ENCODE measurements at regions not wholly inside any gene's neighbourhood (a gene's known extent, or its start where the extent isn't known, plus 50 kb on each side); places are given as distances from the start of the nearest gene placed in this dataset.

DNA sequence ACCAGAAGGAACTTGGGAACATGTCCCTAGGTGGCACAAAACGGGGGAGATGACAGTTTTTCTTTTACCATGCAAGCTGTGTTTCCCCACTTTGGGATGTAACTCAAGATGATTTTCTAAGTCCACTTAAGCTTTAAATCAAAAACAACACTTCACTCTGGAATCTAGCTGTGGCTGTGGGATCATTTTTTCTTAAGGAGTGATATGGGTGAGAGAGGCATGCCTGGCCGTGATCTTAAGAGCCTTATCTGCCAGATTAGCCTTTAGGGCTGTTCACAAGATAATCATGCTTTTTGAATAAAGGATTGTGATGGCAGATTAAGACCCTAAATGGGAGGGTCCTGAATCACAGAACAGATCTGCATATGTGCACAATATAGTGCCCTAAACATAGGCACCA, 384.8 kb upstream of the SEMA6D start:
- TF ChIP-seq CBX3 (IDR thresholded peaks at IDR 0.05; ENCODE audit: low read depth) (no peak), POLR2AphosphoS5 (IDR thresholded peaks at IDR 0.05; ENCODE audit: low read depth, low read length) (no peak), SP1 (IDR thresholded peaks at IDR 0.05; ENCODE audit: low read depth) (no peak), EZH2phosphoT487 (IDR thresholded peaks at IDR 0.05; ENCODE audit: borderline replicate concordance) (no peak), EGR1 (IDR thresholded peaks at IDR 0.05; ENCODE audit: low read depth) (no peak)
- TF ChIP-seq, protein P1, sequence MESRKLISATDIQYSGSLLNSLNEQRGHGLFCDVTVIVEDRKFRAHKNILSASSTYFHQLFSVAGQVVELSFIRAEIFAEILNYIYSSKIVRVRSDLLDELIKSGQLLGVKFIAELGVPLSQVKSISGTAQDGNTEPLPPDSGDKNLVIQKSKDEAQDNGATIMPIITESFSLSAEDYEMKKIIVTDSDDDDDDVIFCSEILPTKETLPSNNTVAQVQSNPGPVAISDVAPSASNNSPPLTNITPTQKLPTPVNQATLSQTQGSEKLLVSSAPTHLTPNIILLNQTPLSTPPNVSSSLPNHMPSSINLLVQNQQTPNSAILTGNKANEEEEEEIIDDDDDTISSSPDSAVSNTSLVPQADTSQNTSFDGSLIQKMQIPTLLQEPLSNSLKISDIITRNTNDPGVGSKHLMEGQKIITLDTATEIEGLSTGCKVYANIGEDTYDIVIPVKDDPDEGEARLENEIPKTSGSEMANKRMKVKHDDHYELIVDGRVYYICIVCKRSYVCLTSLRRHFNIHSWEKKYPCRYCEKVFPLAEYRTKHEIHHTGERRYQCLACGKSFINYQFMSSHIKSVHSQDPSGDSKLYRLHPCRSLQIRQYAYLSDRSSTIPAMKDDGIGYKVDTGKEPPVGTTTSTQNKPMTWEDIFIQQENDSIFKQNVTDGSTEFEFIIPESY (IDR thresholded peaks at IDR 0.05; ENCODE audit: extremely low read depth, insufficient replicate concordance, low read length), result no peak
- DNase-seq (ENCODE audit: low read depth, low spot score) (no peak), ATAC-seq (no peak)
- H3K4me3 ChIP-seq (replicated peaks in 1 of 2; ENCODE audit: low read depth in 1 of 2, low read length in 2 of 2), result no peak overlapping the region
- ChIA-PET POLR2A (no interaction called here), RAD21 (ENCODE audit: low non-redundant PET in 1 of 2, low total read pairs in 2 of 2, uncharacterized antibody in 2 of 2, unreplicated experiment in 2 of 2) (no interaction called here), CTCF (no interaction called here)
- H3K9ac ChIP-seq (ENCODE audit: low read length), result no peak overlapping the region
- no peaks in the 10 kb centered on the region for H3K36me3 ChIP-seq (ENCODE audit: control insufficient read depth in 1 of 2, insufficient read depth in 2 of 2, low read length in 2 of 2)
- H4K20me1 ChIP-seq (ENCODE audit: insufficient read depth), result no peaks in the 10 kb centered on the region
- no TSS peak for BruUV-seq (replicated peaks)
- H3K27ac ChIP-seq (ENCODE audit: low read depth, low read length), result no peak overlapping the region
- H3K9me3 ChIP-seq (ENCODE audit: control insufficient read depth in 1 of 2, insufficient read depth in 1 of 2, low read depth in 1 of 2, low read length in 2 of 2), result peaks cover 10 to 61% of the 10 kb centered on the region in 2 experiments; a peak in 2 of 4 replicates
- intact Hi-C loops (cut with micrococcal nuclease), result no loop called here
- H3K4me2 ChIP-seq (ENCODE audit: low read length), result no peak overlapping the region
- no peaks in the 10 kb centered on the region for H3K9me2 ChIP-seq (ENCODE audit: insufficient read depth)
- H3K4me1 ChIP-seq (ENCODE audit: control insufficient read depth in 1 of 2, insufficient read depth in 2 of 2, low read length in 2 of 2), result no peaks in the 10 kb centered on the region
- H3K79me2 ChIP-seq (ENCODE audit: insufficient read depth, low read length), result no peaks in the 10 kb centered on the region
- H2AFZ ChIP-seq (ENCODE audit: low read depth, low read length, poor library complexity, severe bottlenecking), result no peak overlapping the region
- no peaks in the 10 kb centered on the region for H3K27me3 ChIP-seq (ENCODE audit: insufficient read depth, low read length)

DNA sequence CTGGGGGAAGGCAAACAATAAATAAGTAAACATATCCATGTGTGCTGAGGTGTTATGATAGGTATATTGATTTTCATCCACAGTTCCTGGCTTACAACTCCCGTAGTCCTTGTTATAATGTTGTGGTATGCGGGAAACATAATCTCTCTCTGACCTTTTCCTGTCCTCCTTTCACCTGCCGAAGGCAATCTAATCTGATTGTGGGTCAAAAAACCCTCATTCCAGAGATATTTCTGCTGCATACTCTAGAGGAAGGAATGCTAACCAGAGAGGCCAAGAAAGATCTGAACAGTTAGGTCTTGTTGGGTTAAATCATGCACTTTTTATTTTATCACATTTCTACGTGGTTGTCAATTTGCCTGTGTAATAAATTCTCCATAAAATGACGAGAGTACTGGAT, 383.6 kb upstream of the SEMA6D start:
- Histone ChIP-seq H2AFZ (ENCODE audit: low read depth, low read length, poor library complexity, severe bottlenecking) (no peak overlapping the region), H3K79me2 (ENCODE audit: insufficient read depth, low read length) (no peaks in the 10 kb centered on the region), H3K4me1 (ENCODE audit: control insufficient read depth in 1 of 2, insufficient read depth in 2 of 2, low read length in 2 of 2) (no peaks in the 10 kb centered on the region), H3K27ac (ENCODE audit: low read depth, low read length) (no peak overlapping the region), H3K27me3 (ENCODE audit: insufficient read depth, low read length) (no peaks in the 10 kb centered on the region), H3K9ac (ENCODE audit: low read length) (no peak overlapping the region), H3K9me2 (ENCODE audit: insufficient read depth) (no peaks in the 10 kb centered on the region), H3K36me3 (ENCODE audit: control insufficient read depth in 1 of 2, insufficient read depth in 2 of 2, low read length in 2 of 2) (no peaks in the 10 kb centered on the region), H3K4me3 (replicated peaks in 1 of 2; ENCODE audit: low read depth in 1 of 2, low read length in 2 of 2) (no peak overlapping the region), H3K9me3 (ENCODE audit: control insufficient read depth in 1 of 2, insufficient read depth in 1 of 2, low read depth in 1 of 2, low read length in 2 of 2) (peaks cover 3 to 51% of the 10 kb centered on the region in 2 experiments; a peak in 2 of 4 replicates), H3K4me2 (ENCODE audit: low read length) (no peak overlapping the region), H4K20me1 (ENCODE audit: insufficient read depth) (no peaks in the 10 kb centered on the region)
- BruUV-seq (replicated peaks), result no TSS peak
- POLR2A ChIA-PET, result no interaction called here
- CTCF ChIA-PET, result no interaction called here
- ATAC-seq, result no peak
- TF ChIP-seq FOSL1 (IDR thresholded peaks at IDR 0.05; ENCODE audit: low read depth) (no peak), TCF7L2 (IDR thresholded peaks at IDR 0.05; ENCODE audit: borderline replicate concordance, extremely low read depth, insufficient read depth, insufficient read length) (no peak), RAD21 (IDR thresholded peaks at IDR 0.05; ENCODE audit: low read depth) (no peak), SP1 (IDR thresholded peaks at IDR 0.05; ENCODE audit: low read depth) (no peak), EGR1 (IDR thresholded peaks at IDR 0.05; ENCODE audit: low read depth) (no peak), ELF1 (IDR thresholded peaks at IDR 0.05; ENCODE audit: borderline replicate concordance, low read depth) (no peak)
- TF ChIP-seq, protein P2, sequence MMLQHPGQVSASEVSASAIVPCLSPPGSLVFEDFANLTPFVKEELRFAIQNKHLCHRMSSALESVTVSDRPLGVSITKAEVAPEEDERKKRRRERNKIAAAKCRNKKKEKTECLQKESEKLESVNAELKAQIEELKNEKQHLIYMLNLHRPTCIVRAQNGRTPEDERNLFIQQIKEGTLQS (IDR thresholded peaks at IDR 0.05), result no peak
- RAD21 ChIA-PET (ENCODE audit: low non-redundant PET in 1 of 2, low total read pairs in 2 of 2, uncharacterized antibody in 2 of 2, unreplicated experiment in 2 of 2), result no interaction called here
- intact Hi-C loops (cut with micrococcal nuclease), result no loop called here
- no peak for DNase-seq (ENCODE audit: low read depth, low spot score)

Measured in HCT116 (cell line).